Head of caudate nucleus (tissue), 42 donors: ENCODE measurements at regions not wholly inside any gene's neighbourhood (a gene's known extent, or its start where the extent isn't known, plus 50 kb on each side); places are given as distances from the start of the nearest gene placed in this dataset.
"Not testable (repeated sequence)": the region's sequence is repeated elsewhere in the genome, so short reads cannot be mapped to it uniquely, and the experiment has no call there.

Experiments
- DNase-seq, 42 donors: peaks; one replicate each; pipeline versions ENCODE4 v3.0.0 to v3.0.0-alpha.2; 2020 to 2021; ENCODE audit warnings: mixed read lengths in 7 of 42
- intact Hi-C: fragments of 100-400 bp; cut with DNase I; formaldehyde crosslinking; loops from one replicate; pipeline ENCODE4 v1.15.0; 2022

GRCh38 chr7:125878235-125878956 lies 948.8 kb upstream of the POT1 start:
- DNase-seq, result no peak
- intact Hi-C loops, result no loop called here

- intact Hi-C loops, result no loop called here
- DNase-seq, result no peak
Measured at GRCh38 chr7:125877246-125877645, 947.6 kb upstream of the POT1 start.

- intact Hi-C loops, result no loop called here
- no peak for DNase-seq
Measured at GRCh38 chr7:125876431-125876830, 946.8 kb upstream of the POT1 start.

GRCh38 chr7:125871431-125871830 lies 941.8 kb upstream of the POT1 start:
- intact Hi-C loops, result no loop called here
- DNase-seq, result no peak

GRCh38 chr7:125857606-125858005 lies 928.0 kb upstream of the POT1 start:
- DNase-seq, result no peak
- intact Hi-C loops, result no loop called here

GRCh38 chr7:125848157-125848556 lies 918.5 kb upstream of the POT1 start:
- no peak for DNase-seq
- intact Hi-C loops, result no loop called here

- no peak for DNase-seq
- intact Hi-C loops, result no loop called here
Measured at GRCh38 chr7:125847692-125848091, 918.1 kb upstream of the POT1 start.

GRCh38 chr7:125847055-125847454 lies 917.4 kb upstream of the POT1 start:
- intact Hi-C loops, result no loop called here
- DNase-seq, result no peak

- intact Hi-C loops, result no loop called here
Measured at GRCh38 chr7:125845686-125846085, 916.1 kb upstream of the POT1 start.

GRCh38 chr7:125834421-125834820 lies 904.8 kb upstream of the POT1 start:
- intact Hi-C loops, result no loop called here
- DNase-seq, result no peak

More at GRCh38 chr7:125845686-125846085, 916.1 kb upstream of the POT1 start:
- DNase-seq, result no peak

GRCh38 chr7:125833839-125834238 lies 904.2 kb upstream of the POT1 start:
- DNase-seq, result no peak
- intact Hi-C loops, result no loop called here

- intact Hi-C loops, result no loop called here
- DNase-seq, result no peak
Measured at GRCh38 chr7:125830743-125831142, 901.1 kb upstream of the POT1 start.

GRCh38 chr7:125828153-125828700 lies 898.6 kb upstream of the POT1 start:
- no peak for DNase-seq
- intact Hi-C loops, result no loop called here

- no peak for DNase-seq
- intact Hi-C loops, result no loop called here
Measured at GRCh38 chr7:125823538-125823937, 893.9 kb upstream of the POT1 start.

- DNase-seq, result no peak
- intact Hi-C loops, result no loop called here
Measured at GRCh38 chr7:125820495-125820894, 890.9 kb upstream of the POT1 start.

GRCh38 chr7:125814100-125814499 lies 884.5 kb upstream of the POT1 start:
- intact Hi-C loops, result no loop called here
- DNase-seq, result no peak

- DNase-seq, intact Hi-C loops: not testable (repeated sequence)
Measured at GRCh38 chr7:125806491-125806890, 876.9 kb upstream of the POT1 start.

GRCh38 chr7:125804273-125804672 lies 874.6 kb upstream of the POT1 start:
- intact Hi-C loops, result no loop called here
- DNase-seq, result no peak

- intact Hi-C loops, result no loop called here
- DNase-seq, result no peak
Measured at GRCh38 chr7:125780153-125780552, 850.5 kb upstream of the POT1 start.

GRCh38 chr7:125775317-125775716 lies 845.7 kb upstream of the POT1 start:
- intact Hi-C loops, result no loop called here
- no peak for DNase-seq

- no peak for DNase-seq
- intact Hi-C loops, result no loop called here
Measured at GRCh38 chr7:125773113-125773785, 843.6 kb upstream of the POT1 start.
